ENCODE measurements at regions not wholly inside any gene's neighbourhood (a gene's known extent, or its start where the extent isn't known, plus 50 kb on each side); places are given as distances from the start of the nearest gene placed in this dataset.

- no peak for DNase-seq (ENCODE audit: insufficient read length, low spot score)
- TF ChIP-seq POLR2A (IDR thresholded peaks at IDR 0.05; ENCODE audit: low read depth, low read length) (no peak), SPI1 (IDR thresholded peaks at IDR 0.05; ENCODE audit: low read depth, low read length) (no peak), TAF1 (IDR thresholded peaks at IDR 0.05; ENCODE audit: low read depth, low read length) (no peak), PAX5 (IDR thresholded peaks at IDR 0.05; ENCODE audit: insufficient read depth, low read length, severe bottlenecking) (no peak), POU2F2 (IDR thresholded peaks at IDR 0.05; ENCODE audit: low read depth, low read length) (no peak), POLR2AphosphoS5 (IDR thresholded peaks at IDR 0.05; ENCODE audit: low read depth, low read length) (no peak)
- no peak for FAIRE-seq
These were observed 437.0 kb upstream of the MGMT start for GRCh38 chr10:129029851-129030602.

DNA sequence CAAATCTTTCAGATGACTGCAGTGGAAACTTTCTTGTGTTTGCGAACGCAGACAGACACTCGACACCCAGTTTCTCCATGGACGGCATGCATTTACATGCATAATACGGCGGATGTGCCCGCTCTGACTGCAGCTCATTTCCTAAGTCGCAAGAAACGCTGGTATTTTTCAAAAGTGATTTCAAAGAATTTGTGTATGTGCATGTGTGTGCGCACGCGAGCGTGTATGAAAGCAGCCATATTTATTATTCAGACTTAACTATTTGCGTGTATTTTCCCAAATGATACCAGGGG lies 436.5 kb upstream of the MGMT start:
- DNase-seq (ENCODE audit: insufficient read length, low spot score) (no peak), FAIRE-seq (no peak)
- TF ChIP-seq SPI1 (IDR thresholded peaks at IDR 0.05; ENCODE audit: low read depth, low read length) (no peak), TAF1 (IDR thresholded peaks at IDR 0.05; ENCODE audit: low read depth, low read length) (no peak), POU2F2 (IDR thresholded peaks at IDR 0.05; ENCODE audit: low read depth, low read length) (no peak)

DNA sequence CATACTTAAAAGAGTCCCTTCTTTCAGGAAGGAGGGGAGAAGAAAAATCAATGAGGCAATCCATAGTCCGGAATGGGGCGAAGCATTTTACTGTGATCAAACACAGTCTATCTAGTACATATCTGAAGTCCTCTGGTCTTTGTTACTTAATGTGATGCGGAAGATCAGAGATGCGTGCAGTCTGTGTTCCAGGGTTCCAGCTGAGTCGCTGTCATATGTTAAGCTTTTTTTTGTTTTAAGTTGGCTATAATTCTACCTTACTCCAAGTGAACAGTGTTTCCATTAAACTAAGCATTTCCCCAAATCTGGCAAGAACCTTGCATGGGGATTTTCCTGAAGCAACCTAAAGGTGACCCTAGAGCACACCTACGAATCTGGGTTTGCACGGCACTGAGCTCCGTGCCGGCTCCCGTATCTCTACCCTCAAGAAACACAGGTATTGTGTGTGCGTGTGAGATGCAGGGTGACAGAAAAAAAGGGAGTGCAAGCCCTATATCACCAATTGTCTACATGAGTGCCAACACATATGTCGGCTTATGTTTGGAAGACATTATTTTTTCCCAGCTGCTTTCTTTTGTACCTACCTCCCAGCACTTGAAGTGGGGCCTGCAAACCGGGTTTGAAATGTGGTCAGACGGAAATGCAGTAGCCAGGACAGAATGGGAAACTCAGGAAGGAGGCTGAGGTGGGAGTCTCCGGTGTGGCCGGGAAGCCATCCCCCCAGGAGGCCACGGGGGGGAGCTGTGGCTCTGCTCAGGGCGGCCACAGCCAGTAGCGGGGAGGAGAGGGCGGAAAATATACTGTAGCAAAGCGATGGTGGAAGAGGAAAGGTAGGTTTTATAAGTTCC lies 435.8 kb upstream of the MGMT start:
- DNase-seq (ENCODE audit: insufficient read length, low spot score) (peak; percentile 59), FAIRE-seq (no peak)
- TF ChIP-seq POLR2A (IDR thresholded peaks at IDR 0.05; ENCODE audit: low read depth, low read length) (no peak), POLR2AphosphoS5 (IDR thresholded peaks at IDR 0.05; ENCODE audit: low read depth, low read length) (no peak), SPI1 (IDR thresholded peaks at IDR 0.05; ENCODE audit: low read depth, low read length) (no peak), PAX5 (IDR thresholded peaks at IDR 0.05; ENCODE audit: insufficient read depth, low read length, severe bottlenecking) (no peak), TAF1 (IDR thresholded peaks at IDR 0.05; ENCODE audit: low read depth, low read length) (no peak), POU2F2 (IDR thresholded peaks at IDR 0.05; ENCODE audit: low read depth, low read length) (no peak)

- no peak for DNase-seq (ENCODE audit: insufficient read length, low spot score)
- TF ChIP-seq TAF1 (IDR thresholded peaks at IDR 0.05; ENCODE audit: low read depth, low read length) (no peak), POLR2AphosphoS5 (IDR thresholded peaks at IDR 0.05; ENCODE audit: low read depth, low read length) (no peak), POU2F2 (IDR thresholded peaks at IDR 0.05; ENCODE audit: low read depth, low read length) (no peak), POLR2A (IDR thresholded peaks at IDR 0.05; ENCODE audit: low read depth, low read length) (no peak), SPI1 (IDR thresholded peaks at IDR 0.05; ENCODE audit: low read depth, low read length) (no peak), PAX5 (IDR thresholded peaks at IDR 0.05; ENCODE audit: insufficient read depth, low read length, severe bottlenecking) (no peak)
- no peak for FAIRE-seq
These were observed 435.2 kb upstream of the MGMT start for GRCh38 chr10:129031844-129032150.

DNA sequence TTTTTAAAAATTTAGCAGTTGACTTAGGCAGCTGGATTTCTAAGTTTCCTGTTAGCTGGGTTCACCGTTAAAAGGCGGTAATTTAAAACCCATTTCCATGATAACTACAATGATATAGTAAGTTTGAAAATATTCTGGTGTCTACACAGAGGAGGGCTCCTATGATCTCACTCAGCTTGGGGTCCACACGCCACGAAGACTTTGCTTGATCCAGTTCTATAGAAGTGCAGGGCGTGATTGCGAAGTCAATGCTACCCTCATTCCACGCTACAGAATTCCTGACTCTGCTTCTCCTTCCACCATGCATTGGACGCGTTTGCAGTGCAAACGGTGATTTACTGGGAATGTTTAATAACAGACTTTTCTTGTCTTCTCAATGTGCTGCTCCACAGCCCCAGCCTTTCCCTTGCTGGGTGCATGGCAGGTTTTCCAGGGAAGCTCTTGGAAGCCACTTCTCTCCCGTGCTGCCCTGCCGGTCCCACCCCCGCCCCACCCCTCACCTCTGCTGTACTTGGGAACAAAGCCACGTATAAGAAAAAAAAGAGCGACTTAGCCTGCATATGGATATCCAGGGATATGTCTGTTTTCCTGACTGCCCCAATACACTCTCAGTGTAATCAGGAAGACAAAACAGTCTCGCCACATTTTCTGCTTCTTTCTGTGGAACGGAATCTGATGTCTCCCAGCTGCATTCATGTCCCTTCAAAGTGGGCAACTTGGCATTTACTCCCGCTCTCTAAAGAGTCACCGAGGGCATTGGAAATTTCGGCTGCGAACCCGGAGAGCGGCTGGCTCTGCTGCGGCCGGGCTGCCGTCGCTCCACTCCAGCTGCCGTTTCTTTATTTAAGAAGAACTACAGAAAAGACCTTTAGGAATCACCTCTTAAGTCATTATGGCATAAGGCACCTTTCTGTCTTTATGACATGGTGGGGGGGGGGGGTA lies 434.4 kb upstream of the MGMT start:
- FAIRE-seq (no peak), DNase-seq (ENCODE audit: insufficient read length, low spot score) (no peak)

DNA sequence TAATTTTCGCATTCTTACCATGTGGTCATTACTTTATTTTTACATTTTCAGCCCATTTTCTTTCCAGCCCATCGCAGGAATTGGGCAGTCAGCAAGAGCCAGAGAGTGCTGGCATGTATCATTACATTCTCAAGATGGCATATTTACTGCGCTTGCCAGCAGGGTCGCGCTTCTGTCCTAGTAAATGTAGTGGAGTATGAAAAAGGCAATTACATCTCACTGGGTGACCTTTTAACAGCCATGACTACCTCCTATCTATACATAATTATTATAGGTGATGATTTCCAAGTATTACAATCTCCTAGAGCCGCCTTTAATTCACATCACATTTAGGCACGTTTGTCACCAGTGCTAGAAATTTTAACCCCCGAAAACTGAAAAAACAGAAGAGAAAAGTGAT lies 433.7 kb upstream of the MGMT start:
- FAIRE-seq = no peak
- DNase-seq (ENCODE audit: insufficient read length, low spot score) = no peak
- TF ChIP-seq PAX5 (IDR thresholded peaks at IDR 0.05; ENCODE audit: insufficient read depth, low read length, severe bottlenecking) = no peak
- no peak for TF ChIP-seq POLR2A (IDR thresholded peaks at IDR 0.05; ENCODE audit: low read depth, low read length)
- no peak for TF ChIP-seq POU2F2 (IDR thresholded peaks at IDR 0.05; ENCODE audit: low read depth, low read length)
- no peak for TF ChIP-seq SPI1 (IDR thresholded peaks at IDR 0.05; ENCODE audit: low read depth, low read length)
- no peak for TF ChIP-seq POLR2AphosphoS5 (IDR thresholded peaks at IDR 0.05; ENCODE audit: low read depth, low read length)
- no peak for TF ChIP-seq TAF1 (IDR thresholded peaks at IDR 0.05; ENCODE audit: low read depth, low read length)

More for the DNA sequence above, 434.4 kb upstream of the MGMT start:
- no peak for TF ChIP-seq POLR2AphosphoS5 (IDR thresholded peaks at IDR 0.05; ENCODE audit: low read depth, low read length)
- TF ChIP-seq POLR2A (IDR thresholded peaks at IDR 0.05; ENCODE audit: low read depth, low read length) = no peak

- no peak for DNase-seq (ENCODE audit: insufficient read length, low spot score)
- TF ChIP-seq POU2F2 (IDR thresholded peaks at IDR 0.05; ENCODE audit: low read depth, low read length) (no peak), SPI1 (IDR thresholded peaks at IDR 0.05; ENCODE audit: low read depth, low read length) (no peak), TAF1 (IDR thresholded peaks at IDR 0.05; ENCODE audit: low read depth, low read length) (no peak), PAX5 (IDR thresholded peaks at IDR 0.05; ENCODE audit: insufficient read depth, low read length, severe bottlenecking) (no peak), POLR2AphosphoS5 (IDR thresholded peaks at IDR 0.05; ENCODE audit: low read depth, low read length) (no peak), POLR2A (IDR thresholded peaks at IDR 0.05; ENCODE audit: low read depth, low read length) (no peak)
- no peak for FAIRE-seq
These were observed 433.2 kb upstream of the MGMT start for GRCh38 chr10:129033790-129034272.

- no peak for TF ChIP-seq POLR2AphosphoS5 (IDR thresholded peaks at IDR 0.05; ENCODE audit: low read depth, low read length)
- no peak for TF ChIP-seq SPI1 (IDR thresholded peaks at IDR 0.05; ENCODE audit: low read depth, low read length)
- TF ChIP-seq TAF1 (IDR thresholded peaks at IDR 0.05; ENCODE audit: low read depth, low read length) = no peak
- TF ChIP-seq POU2F2 (IDR thresholded peaks at IDR 0.05; ENCODE audit: low read depth, low read length) = no peak
- no peak for TF ChIP-seq POLR2A (IDR thresholded peaks at IDR 0.05; ENCODE audit: low read depth, low read length)
- no peak for TF ChIP-seq PAX5 (IDR thresholded peaks at IDR 0.05; ENCODE audit: insufficient read depth, low read length, severe bottlenecking)
- DNase-seq (ENCODE audit: insufficient read length, low spot score) (no peak), FAIRE-seq (no peak)
These were observed 431.8 kb upstream of the MGMT start for GRCh38 chr10:129035052-129035827.

Data from GM12891 (cell line).